ENCODE measurements at regions not wholly inside any gene's neighbourhood (a gene's known extent, or its start where the extent isn't known, plus 50 kb on each side); places are given as distances from the start of the nearest gene placed in this dataset.
"Not testable (repeated sequence)": the region's sequence is repeated elsewhere in the genome, so short reads cannot be mapped to it uniquely, and the experiment has no call there.

DNA sequence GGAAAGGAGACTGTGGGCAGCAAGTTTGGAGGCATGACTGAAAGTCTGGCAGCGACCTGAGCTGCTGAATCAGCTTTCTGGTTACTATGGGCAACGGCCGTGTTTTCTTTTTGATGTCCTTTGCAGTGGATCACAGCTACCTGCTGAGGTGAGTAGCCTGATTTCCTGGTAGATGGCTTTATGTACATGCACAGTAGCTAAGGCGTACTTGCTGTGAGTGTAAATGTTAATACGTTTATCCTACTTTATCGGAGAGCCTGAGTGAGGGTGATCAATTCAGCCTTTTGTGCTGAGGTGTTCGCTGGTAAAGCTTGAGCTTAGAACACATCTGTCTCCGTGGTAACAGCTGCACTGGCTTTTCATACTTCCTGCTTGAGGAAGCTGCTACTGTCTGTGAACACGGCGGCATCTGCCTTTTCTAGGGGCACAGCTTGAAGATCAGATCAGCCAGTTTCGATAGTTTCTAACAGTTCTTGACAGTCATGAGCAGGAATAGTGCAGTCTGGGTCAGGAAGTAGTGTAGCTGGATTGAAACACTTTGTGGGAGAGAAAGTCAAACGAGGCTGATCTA lies 129.6 kb downstream of the ART5 start:
- not testable (repeated sequence) for H3K9me3 ChIP-seq (ENCODE audit: control insufficient read depth in 1 of 2, low read length in 2 of 2); H3K4me3 ChIP-seq (ENCODE audit: low read depth in 1 of 2, low read length in 2 of 2); H3K27ac ChIP-seq (ENCODE audit: low read length); H3K4me1 ChIP-seq (ENCODE audit: control insufficient read depth in 1 of 2, insufficient read depth in 2 of 2, low read length in 2 of 2); H3K27me3 ChIP-seq (ENCODE audit: low read depth, low read length); H3K36me3 ChIP-seq (ENCODE audit: control insufficient read depth in 1 of 2, insufficient read depth in 2 of 2, low read length in 2 of 2)

DNA sequence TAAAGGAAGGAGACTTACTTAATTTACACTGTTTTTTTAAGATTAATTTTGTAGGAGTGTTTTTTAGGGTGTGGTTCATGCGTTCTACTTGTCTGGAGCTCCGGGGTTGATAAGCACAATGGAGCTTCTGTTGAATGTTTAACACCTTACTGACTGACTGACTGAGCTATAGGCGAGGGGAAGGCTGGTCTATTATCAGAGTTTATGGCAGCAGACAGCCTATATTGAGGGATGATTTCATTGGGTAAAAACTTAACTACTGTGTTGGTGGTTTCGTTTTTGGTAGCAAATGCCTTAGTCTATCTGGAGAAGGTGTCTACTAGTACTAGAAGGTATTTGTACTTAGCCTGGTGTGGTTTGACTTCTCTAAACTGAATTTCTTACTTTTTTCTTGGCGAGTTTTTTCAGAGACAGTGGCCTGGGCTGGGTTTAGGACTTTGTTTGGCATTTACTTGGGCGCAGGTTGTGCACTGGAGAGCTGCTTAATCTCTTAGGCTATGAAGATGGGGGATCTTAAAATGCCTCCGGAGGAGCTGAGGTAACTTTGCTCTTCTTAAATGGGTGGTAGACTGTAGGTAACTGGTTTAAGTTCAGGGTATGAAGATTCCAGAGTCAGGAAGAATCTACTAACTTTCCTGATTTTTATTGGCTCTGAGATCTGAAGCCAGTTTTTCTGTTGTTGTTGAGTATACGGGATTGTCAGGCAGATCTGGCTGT lies 130.2 kb downstream of the ART5 start:
- not testable (repeated sequence) for H3K27ac ChIP-seq (ENCODE audit: low read length)

DNA sequence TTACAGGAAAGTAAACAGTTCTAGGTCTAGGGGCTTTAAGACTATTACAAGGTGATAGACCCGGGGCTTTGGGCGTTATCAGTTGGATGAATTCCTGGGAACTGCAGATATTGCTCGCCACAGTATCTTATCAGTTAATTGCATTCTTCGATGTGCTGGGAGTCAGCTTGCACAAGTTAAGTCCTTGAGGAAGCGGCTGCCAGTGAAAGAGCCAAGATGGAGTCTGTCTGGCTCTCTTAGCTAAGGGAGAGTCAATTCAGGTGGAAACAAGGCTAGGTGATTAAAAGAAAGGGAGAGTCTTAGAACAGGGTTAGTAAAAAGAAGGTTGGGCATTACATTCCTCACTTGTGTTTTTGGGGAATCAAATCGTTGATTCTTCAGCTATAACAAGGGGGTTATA lies 130.6 kb upstream of the ZNF195 start:
- not testable (repeated sequence) for H3K9me3 ChIP-seq (ENCODE audit: control insufficient read depth in 1 of 2, low read length in 2 of 2); H3K36me3 ChIP-seq (ENCODE audit: control insufficient read depth in 1 of 2, insufficient read depth in 2 of 2, low read length in 2 of 2); H3K4me3 ChIP-seq (ENCODE audit: low read depth in 1 of 2, low read length in 2 of 2); H3K4me1 ChIP-seq (ENCODE audit: control insufficient read depth in 1 of 2, insufficient read depth in 2 of 2, low read length in 2 of 2); H3K27ac ChIP-seq (ENCODE audit: low read length); H3K27me3 ChIP-seq (ENCODE audit: low read depth, low read length)

More for the DNA sequence above, 130.2 kb downstream of the ART5 start:
- not testable (repeated sequence) for H3K27me3 ChIP-seq (ENCODE audit: low read depth, low read length); H3K9me3 ChIP-seq (ENCODE audit: control insufficient read depth in 1 of 2, low read length in 2 of 2); H3K36me3 ChIP-seq (ENCODE audit: control insufficient read depth in 1 of 2, insufficient read depth in 2 of 2, low read length in 2 of 2); H3K4me1 ChIP-seq (ENCODE audit: control insufficient read depth in 1 of 2, insufficient read depth in 2 of 2, low read length in 2 of 2); H3K4me3 ChIP-seq (ENCODE audit: low read depth in 1 of 2, low read length in 2 of 2)

DNA sequence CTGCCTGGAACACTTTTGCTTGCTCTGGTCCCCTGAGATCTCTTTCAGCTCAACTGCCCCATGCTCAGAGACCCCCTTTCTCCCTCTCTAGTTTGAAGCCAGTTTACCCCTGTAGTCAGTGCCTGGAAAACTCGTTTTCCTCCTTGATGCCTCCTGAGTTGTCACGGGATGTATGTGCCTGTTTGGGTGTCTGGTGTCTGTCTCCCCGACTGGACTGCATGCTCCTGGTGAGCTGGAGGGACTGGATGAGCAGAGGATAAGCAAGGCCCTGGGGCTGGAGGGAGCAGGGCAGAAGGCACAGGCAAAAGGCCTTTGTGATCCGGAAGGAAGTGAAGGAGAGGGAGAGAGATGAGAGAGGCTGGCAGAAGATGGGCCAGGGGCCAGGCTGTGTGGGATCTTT lies 120.3 kb upstream of the ZNF195 start:
- H3K27me3 ChIP-seq (ENCODE audit: low read depth, low read length); H3K9me3 ChIP-seq (ENCODE audit: control insufficient read depth in 1 of 2, low read length in 2 of 2); H3K4me3 ChIP-seq (ENCODE audit: low read depth in 1 of 2, low read length in 2 of 2); H3K36me3 ChIP-seq (ENCODE audit: control insufficient read depth in 1 of 2, insufficient read depth in 2 of 2, low read length in 2 of 2); H3K27ac ChIP-seq (ENCODE audit: low read length); H3K4me1 ChIP-seq (ENCODE audit: control insufficient read depth in 1 of 2, insufficient read depth in 2 of 2, low read length in 2 of 2): not testable (repeated sequence)

DNA sequence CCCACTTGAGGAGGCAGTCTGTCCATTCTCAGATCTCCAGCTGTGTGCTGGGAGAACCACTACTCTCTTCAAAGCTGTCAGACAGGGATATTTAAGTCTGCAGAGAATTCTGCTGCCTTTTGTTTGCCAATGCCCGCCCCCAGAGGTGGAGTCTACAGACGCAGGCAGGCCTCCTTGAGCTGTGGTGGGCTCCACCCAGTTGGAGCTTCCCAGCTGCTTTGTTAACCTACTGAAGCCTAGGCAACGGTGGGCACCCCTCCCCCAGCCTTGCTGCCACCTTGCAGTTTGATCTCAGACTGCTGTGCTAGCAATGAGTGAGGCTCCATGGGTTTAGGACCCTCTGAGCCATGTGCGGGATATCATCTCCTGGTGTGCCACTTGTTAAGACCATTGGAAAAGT lies 119.4 kb upstream of the ZNF195 start:
- not testable (repeated sequence) for H3K4me1 ChIP-seq (ENCODE audit: control insufficient read depth in 1 of 2, insufficient read depth in 2 of 2, low read length in 2 of 2); H3K9me3 ChIP-seq (ENCODE audit: control insufficient read depth in 1 of 2, low read length in 2 of 2)

DNA sequence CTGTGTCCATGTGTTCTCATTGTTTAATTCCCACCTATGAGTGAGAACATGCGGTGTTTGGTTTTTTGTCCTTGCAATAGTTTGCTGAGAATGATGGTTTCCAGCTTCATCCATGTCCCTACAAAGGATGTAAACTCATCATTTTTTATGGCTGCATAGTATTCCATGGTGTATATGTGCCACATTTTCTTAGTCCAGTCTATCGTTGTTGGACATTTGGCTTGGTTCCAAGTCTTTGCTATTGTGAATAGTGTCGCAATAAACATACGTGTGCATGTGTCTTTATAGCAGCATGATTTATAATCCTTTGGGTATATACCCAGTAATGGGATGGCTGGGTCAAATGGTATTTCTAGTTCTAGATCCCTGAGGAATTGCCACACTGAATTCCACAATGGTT lies 114.2 kb upstream of the ZNF195 start:
- not testable (repeated sequence) for H3K4me3 ChIP-seq (ENCODE audit: low read depth in 1 of 2, low read length in 2 of 2); H3K36me3 ChIP-seq (ENCODE audit: control insufficient read depth in 1 of 2, insufficient read depth in 2 of 2, low read length in 2 of 2); H3K27ac ChIP-seq (ENCODE audit: low read length); H3K27me3 ChIP-seq (ENCODE audit: low read depth, low read length); H3K4me1 ChIP-seq (ENCODE audit: control insufficient read depth in 1 of 2, insufficient read depth in 2 of 2, low read length in 2 of 2); H3K9me3 ChIP-seq (ENCODE audit: control insufficient read depth in 1 of 2, low read length in 2 of 2)

More for the DNA sequence above, 119.4 kb upstream of the ZNF195 start:
- H3K27me3 ChIP-seq (ENCODE audit: low read depth, low read length); H3K36me3 ChIP-seq (ENCODE audit: control insufficient read depth in 1 of 2, insufficient read depth in 2 of 2, low read length in 2 of 2); H3K4me3 ChIP-seq (ENCODE audit: low read depth in 1 of 2, low read length in 2 of 2); H3K27ac ChIP-seq (ENCODE audit: low read length): not testable (repeated sequence)

DNA sequence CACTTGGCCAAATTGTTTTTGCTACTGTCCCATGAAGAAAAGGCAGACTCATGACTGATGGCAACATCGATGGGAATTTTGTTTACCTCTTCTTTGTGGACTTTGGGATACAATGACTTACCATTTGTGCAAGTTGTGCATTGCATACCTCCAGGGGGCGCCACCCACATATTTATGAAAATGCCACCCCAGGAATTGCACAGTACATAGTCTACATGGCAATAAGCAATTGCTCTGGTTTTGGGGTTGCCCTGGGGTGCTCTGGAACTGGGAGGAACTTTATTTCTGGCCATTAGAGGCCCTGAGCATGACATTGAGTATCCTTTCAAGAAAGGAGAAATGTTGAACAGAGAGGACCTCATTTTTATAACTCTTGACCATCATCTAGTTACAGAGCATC lies 109.1 kb upstream of the ZNF195 start:
- H3K9me3 ChIP-seq (ENCODE audit: control insufficient read depth in 1 of 2, low read length in 2 of 2); H3K36me3 ChIP-seq (ENCODE audit: control insufficient read depth in 1 of 2, insufficient read depth in 2 of 2, low read length in 2 of 2); H3K27ac ChIP-seq (ENCODE audit: low read length); H3K27me3 ChIP-seq (ENCODE audit: low read depth, low read length); H3K4me3 ChIP-seq (ENCODE audit: low read depth in 1 of 2, low read length in 2 of 2); H3K4me1 ChIP-seq (ENCODE audit: control insufficient read depth in 1 of 2, insufficient read depth in 2 of 2, low read length in 2 of 2): not testable (repeated sequence)

DNA sequence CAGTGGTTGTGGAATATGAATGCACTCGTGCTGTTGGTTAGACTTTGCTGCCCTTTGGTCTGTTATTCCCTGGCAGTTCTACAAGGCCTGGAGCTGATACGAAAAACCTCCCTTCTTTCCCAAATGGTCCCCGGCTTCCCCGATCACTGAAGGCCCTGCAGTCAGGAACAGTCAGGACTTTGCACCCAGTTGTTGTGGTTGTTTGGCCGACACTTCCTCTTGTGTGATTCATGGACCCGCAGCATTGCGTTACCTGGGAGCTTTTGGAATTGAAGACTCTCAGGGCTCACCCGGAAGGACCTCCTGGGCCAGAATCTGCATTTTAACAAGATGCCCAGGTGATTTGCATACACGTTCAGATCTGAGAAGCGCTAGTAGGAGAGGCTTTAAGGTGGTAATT lies 106.8 kb upstream of the ZNF195 start:
- H3K27me3 ChIP-seq (ENCODE audit: low read depth, low read length); H3K4me3 ChIP-seq (ENCODE audit: low read depth in 1 of 2, low read length in 2 of 2); H3K4me1 ChIP-seq (ENCODE audit: control insufficient read depth in 1 of 2, insufficient read depth in 2 of 2, low read length in 2 of 2); H3K27ac ChIP-seq (ENCODE audit: low read length); H3K36me3 ChIP-seq (ENCODE audit: control insufficient read depth in 1 of 2, insufficient read depth in 2 of 2, low read length in 2 of 2); H3K9me3 ChIP-seq (ENCODE audit: control insufficient read depth in 1 of 2, low read length in 2 of 2): not testable (repeated sequence)

DNA sequence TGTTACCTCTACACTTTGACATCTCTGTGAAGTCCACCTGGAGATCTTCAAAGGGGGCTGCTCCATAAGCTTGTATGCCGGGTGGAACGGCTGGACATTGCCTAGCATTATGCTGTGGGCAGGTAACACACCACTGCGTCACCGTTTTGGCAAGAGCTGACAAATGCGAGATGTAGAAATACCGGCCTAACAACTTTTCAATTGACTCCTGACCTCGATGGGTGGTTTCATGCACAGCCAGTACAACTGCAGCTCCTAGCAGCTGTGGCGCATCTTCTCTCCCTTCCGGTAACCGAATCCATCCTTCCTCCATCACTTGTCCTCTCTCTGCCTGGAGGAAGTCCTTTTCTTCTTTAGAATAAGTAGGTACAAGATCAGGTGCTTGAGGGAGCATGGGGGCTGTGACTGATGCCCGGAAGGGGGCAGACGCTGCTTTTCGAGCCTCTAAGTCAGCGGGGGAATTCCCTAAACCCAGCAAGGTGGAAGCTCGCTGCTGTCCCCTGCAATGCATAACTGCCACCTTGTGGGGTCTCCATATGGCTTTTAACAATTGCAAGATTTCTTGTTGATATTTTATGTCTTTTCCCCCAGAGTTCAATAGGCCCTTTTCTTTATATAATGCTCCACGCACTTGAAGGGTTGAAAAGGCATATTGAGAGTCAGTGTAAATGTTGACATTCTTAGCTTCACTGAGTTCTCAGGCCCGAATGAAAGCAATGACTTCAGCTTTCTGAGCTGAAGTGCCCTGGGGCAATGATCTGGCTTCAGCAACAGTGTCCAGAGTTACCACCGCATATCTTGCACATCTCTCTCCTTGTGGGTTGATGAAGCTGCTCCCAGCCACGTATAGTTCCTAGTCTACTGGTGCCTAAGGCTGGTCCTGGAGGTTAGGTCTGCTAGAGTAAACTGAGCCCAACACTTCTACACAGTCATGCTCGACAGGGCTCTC lies 98.3 kb upstream of the ZNF195 start:
- H3K27me3 ChIP-seq (ENCODE audit: low read depth, low read length); H3K4me3 ChIP-seq (ENCODE audit: low read depth in 1 of 2, low read length in 2 of 2); H3K36me3 ChIP-seq (ENCODE audit: control insufficient read depth in 1 of 2, insufficient read depth in 2 of 2, low read length in 2 of 2); H3K4me1 ChIP-seq (ENCODE audit: control insufficient read depth in 1 of 2, insufficient read depth in 2 of 2, low read length in 2 of 2); H3K27ac ChIP-seq (ENCODE audit: low read length); H3K9me3 ChIP-seq (ENCODE audit: control insufficient read depth in 1 of 2, low read length in 2 of 2): not testable (repeated sequence)

DNA sequence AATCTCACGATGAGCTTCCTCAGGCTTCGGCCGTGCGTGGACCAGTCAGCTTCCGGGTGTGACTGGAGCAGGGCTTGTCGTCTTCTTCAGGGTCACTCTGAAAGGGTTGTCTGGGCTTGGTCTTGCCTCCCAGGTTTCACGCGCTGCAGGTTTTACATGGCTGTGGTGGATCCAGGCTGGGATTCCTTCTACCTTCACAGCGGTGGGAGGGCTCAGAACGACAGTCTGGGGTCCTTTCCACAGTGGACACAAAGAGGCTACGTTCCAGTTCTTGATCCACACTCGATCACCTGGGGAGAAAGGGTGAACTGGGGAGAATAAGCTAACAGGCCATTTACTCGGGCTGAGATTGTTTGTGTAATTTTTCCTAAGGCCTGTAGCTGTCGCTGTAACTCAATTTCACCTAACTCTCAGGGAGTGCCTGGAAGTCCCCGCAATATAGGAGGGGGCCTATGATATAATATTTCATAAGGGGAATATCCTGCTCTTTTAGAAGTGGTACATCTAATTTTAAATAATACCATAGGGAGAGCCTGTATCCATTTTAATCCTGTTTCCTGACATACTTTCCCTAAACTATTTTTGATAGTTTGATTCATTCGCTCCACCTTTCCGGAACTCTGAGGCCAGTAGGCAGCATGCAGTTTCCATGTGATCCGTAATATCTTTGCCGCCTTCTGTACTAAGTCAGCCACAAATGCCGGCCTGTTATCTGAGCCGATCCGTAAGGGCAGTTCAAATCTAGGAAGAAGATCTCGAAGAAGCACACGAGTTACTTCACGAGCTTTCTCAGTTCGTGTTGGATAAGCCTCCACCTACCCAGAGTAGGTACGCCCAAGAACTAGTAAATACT lies 97.4 kb upstream of the ZNF195 start:
- H3K9me3 ChIP-seq (ENCODE audit: control insufficient read depth in 1 of 2, low read length in 2 of 2); H3K4me1 ChIP-seq (ENCODE audit: control insufficient read depth in 1 of 2, insufficient read depth in 2 of 2, low read length in 2 of 2); H3K27me3 ChIP-seq (ENCODE audit: low read depth, low read length); H3K4me3 ChIP-seq (ENCODE audit: low read depth in 1 of 2, low read length in 2 of 2); H3K27ac ChIP-seq (ENCODE audit: low read length); H3K36me3 ChIP-seq (ENCODE audit: control insufficient read depth in 1 of 2, insufficient read depth in 2 of 2, low read length in 2 of 2): not testable (repeated sequence)

DNA sequence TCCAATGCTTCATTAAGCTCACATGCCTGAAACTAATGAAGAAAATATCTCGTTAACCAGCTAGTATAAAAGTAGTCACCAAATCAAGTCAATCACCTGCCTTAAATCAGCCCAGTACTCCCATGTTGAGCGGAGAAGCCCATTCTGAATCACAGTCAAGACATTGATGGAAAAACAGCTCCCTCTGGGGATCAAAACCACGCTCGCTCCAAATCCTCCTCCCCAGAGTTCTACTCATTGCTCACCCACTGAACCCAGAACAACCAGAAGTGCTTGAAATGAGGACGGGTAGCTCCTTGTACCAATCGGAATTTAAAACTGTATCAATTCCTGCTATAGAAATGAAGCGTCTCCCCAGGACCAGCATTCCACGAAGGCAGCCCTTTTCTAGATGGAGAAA lies 90.0 kb upstream of the ZNF195 start:
- not testable (repeated sequence) for H3K27me3 ChIP-seq (ENCODE audit: low read depth, low read length); H3K4me3 ChIP-seq (ENCODE audit: low read depth in 1 of 2, low read length in 2 of 2); H3K9me3 ChIP-seq (ENCODE audit: control insufficient read depth in 1 of 2, low read length in 2 of 2); H3K36me3 ChIP-seq (ENCODE audit: control insufficient read depth in 1 of 2, insufficient read depth in 2 of 2, low read length in 2 of 2); H3K4me1 ChIP-seq (ENCODE audit: control insufficient read depth in 1 of 2, insufficient read depth in 2 of 2, low read length in 2 of 2); H3K27ac ChIP-seq (ENCODE audit: low read length)

Data from muscle layer of duodenum (tissue), 2 donors.